ENCODE measurements at regions not wholly inside any gene's neighbourhood (a gene's known extent, or its start where the extent isn't known, plus 50 kb on each side); places are given as distances from the start of the nearest gene placed in this dataset.

- no peaks in the 10 kb centered on the region for H3K79me2 ChIP-seq (ENCODE audit: insufficient read depth, low read length)
- H3K27ac ChIP-seq (ENCODE audit: low read depth, low read length) = no peak overlapping the region
- no peak overlapping the region for H3K4me2 ChIP-seq (ENCODE audit: insufficient read depth, low read length)
- DNase-seq (ENCODE audit: insufficient read length, low spot score, missing footprints) = no peak
- H2AFZ ChIP-seq (ENCODE audit: low read length) = no peak overlapping the region
- no peak overlapping the region for H3K4me3 ChIP-seq (ENCODE audit: insufficient read depth, low read length)
- no peaks in the 10 kb centered on the region for H3K4me1 ChIP-seq (ENCODE audit: insufficient read depth, low read length)
- no peaks in the 10 kb centered on the region for H3K36me3 ChIP-seq (ENCODE audit: insufficient read depth, low read length)
- no peaks in the 10 kb centered on the region for H4K20me1 ChIP-seq (ENCODE audit: insufficient read depth, low read length)
- no peak for TF ChIP-seq CTCF (IDR thresholded peaks at IDR 0.05; ENCODE audit: extremely low read depth, low read depth, low read length)
- H3K9me3 ChIP-seq (ENCODE audit: low read depth, low read length) = no peaks in the 10 kb centered on the region
- H3K27me3 ChIP-seq (ENCODE audit: insufficient read depth, low read length) = peaks cover 16% of the 10 kb centered on the region
These were observed 288.2 kb upstream of the SALL1 start for GRCh38 chr16:51439271-51439670.

GRCh38 chr16:51436742-51437141, 285.7 kb upstream of the SALL1 start:
- Histone ChIP-seq H3K4me2 (ENCODE audit: insufficient read depth, low read length) (no peak overlapping the region), H3K27ac (ENCODE audit: low read depth, low read length) (no peak overlapping the region)
- no peak for TF ChIP-seq CTCF (IDR thresholded peaks at IDR 0.05; ENCODE audit: extremely low read depth, low read depth, low read length)

GRCh38 chr16:51434567-51435198, 283.6 kb upstream of the SALL1 start:
- H3K4me1 ChIP-seq (ENCODE audit: insufficient read depth, low read length) = peaks cover 10% of the 10 kb centered on the region
- TF ChIP-seq CTCF (IDR thresholded peaks at IDR 0.05; ENCODE audit: extremely low read depth, low read depth, low read length) = no peak
- peaks cover 4% of the 10 kb centered on the region for H3K27me3 ChIP-seq (ENCODE audit: insufficient read depth, low read length)
- H3K9me3 ChIP-seq (ENCODE audit: low read depth, low read length) = no peaks in the 10 kb centered on the region
- no peaks in the 10 kb centered on the region for H3K79me2 ChIP-seq (ENCODE audit: insufficient read depth, low read length)
- no peak overlapping the region for H3K4me2 ChIP-seq (ENCODE audit: insufficient read depth, low read length)
- H4K20me1 ChIP-seq (ENCODE audit: insufficient read depth, low read length) = no peaks in the 10 kb centered on the region
- DNase-seq (ENCODE audit: insufficient read length, low spot score, missing footprints) = no peak
- no peak overlapping the region for H3K4me3 ChIP-seq (ENCODE audit: insufficient read depth, low read length)
- no peaks in the 10 kb centered on the region for H3K36me3 ChIP-seq (ENCODE audit: insufficient read depth, low read length)
- no peak overlapping the region for H2AFZ ChIP-seq (ENCODE audit: low read length)
- no peak overlapping the region for H3K27ac ChIP-seq (ENCODE audit: low read depth, low read length)

More at GRCh38 chr16:51436742-51437141, 285.7 kb upstream of the SALL1 start:
- no peak overlapping the region for H2AFZ ChIP-seq (ENCODE audit: low read length)
- no peaks in the 10 kb centered on the region for H3K9me3 ChIP-seq (ENCODE audit: low read depth, low read length)
- H3K79me2 ChIP-seq (ENCODE audit: insufficient read depth, low read length) = no peaks in the 10 kb centered on the region
- peaks cover 13% of the 10 kb centered on the region for H3K27me3 ChIP-seq (ENCODE audit: insufficient read depth, low read length)
- H3K36me3 ChIP-seq (ENCODE audit: insufficient read depth, low read length) = no peaks in the 10 kb centered on the region
- H3K4me1 ChIP-seq (ENCODE audit: insufficient read depth, low read length) = peaks cover 4% of the 10 kb centered on the region
- H4K20me1 ChIP-seq (ENCODE audit: insufficient read depth, low read length) = no peaks in the 10 kb centered on the region
- H3K4me3 ChIP-seq (ENCODE audit: insufficient read depth, low read length) = no peak overlapping the region
- DNase-seq (ENCODE audit: insufficient read length, low spot score, missing footprints) = no peak

- no peak for TF ChIP-seq CTCF (IDR thresholded peaks at IDR 0.05; ENCODE audit: extremely low read depth, low read depth, low read length)
- no peak for DNase-seq (ENCODE audit: insufficient read length, low spot score, missing footprints)
- Histone ChIP-seq H3K4me3 (ENCODE audit: insufficient read depth, low read length) (no peak overlapping the region), H4K20me1 (ENCODE audit: insufficient read depth, low read length) (no peaks in the 10 kb centered on the region), H3K4me2 (ENCODE audit: insufficient read depth, low read length) (no peak overlapping the region), H3K4me1 (ENCODE audit: insufficient read depth, low read length) (peaks cover 10% of the 10 kb centered on the region), H3K9me3 (ENCODE audit: low read depth, low read length) (no peaks in the 10 kb centered on the region), H3K36me3 (ENCODE audit: insufficient read depth, low read length) (no peaks in the 10 kb centered on the region), H3K27me3 (ENCODE audit: insufficient read depth, low read length) (no peaks in the 10 kb centered on the region), H3K79me2 (ENCODE audit: insufficient read depth, low read length) (no peaks in the 10 kb centered on the region), H2AFZ (ENCODE audit: low read length) (no peak overlapping the region), H3K27ac (ENCODE audit: low read depth, low read length) (no peak overlapping the region)
These were observed 282.5 kb upstream of the SALL1 start for GRCh38 chr16:51433599-51433998.
